GM12878 (cell line): ENCODE measurements at regions not wholly inside any gene's neighbourhood (a gene's known extent, or its start where the extent isn't known, plus 50 kb on each side); places are given as distances from the start of the nearest gene placed in this dataset.

Experiments used
- ATAC-seq: fragments of 200-7000 bp; cut with Tn5 transposase; 3 replicates; pipeline ENCODE4 v1.9.1; 2020; ENCODE audit warnings: mild to moderate bottlenecking, moderate library complexity
- BruUV-seq: library from RNA; stranded (reverse); fragments of 400-500 nt; replicated peaks from 2 replicates; lab custom pipeline; 2021; lab: Mats Ljungman, UMichigan
- CTCF ChIA-PET: fragments of 300-600 bp; sonication (Branson Sonifier 250); formaldehyde crosslinking; extraction: SDS; loops from one replicate; lab custom pipeline; 2021; ENCODE audit warnings: inconsistent platforms; lab: Yijun Ruan, JAX
- POLR2A ChIA-PET: fragments of 350-600 bp; formaldehyde crosslinking; extraction: SDS; loops from one replicate; lab custom pipeline; 2021; ENCODE audit warnings: inconsistent platforms; lab: Charles Lee
- RAD21 ChIA-PET: fragments of 300-600 bp; sonication (Branson Sonifier 250); formaldehyde crosslinking; loops from one replicate; lab custom pipeline; 2023; ENCODE audit warnings: antibody characterized with exemption; ENCODE audit not compliant: unreplicated experiment; lab: Charles Lee
- SMC1A ChIA-PET: fragments of 300-600 bp; sonication (Branson Sonifier 250); formaldehyde crosslinking; loops from one replicate; lab custom pipeline; 2023; ENCODE audit not compliant: unreplicated experiment, uncharacterized antibody; lab: Charles Lee
- DNase-seq: peaks from one replicate; pipeline ENCODE4 v3.0.0-alpha.2; 2011; ENCODE audit warnings: low read depth, low spot score
- FAIRE-seq: peaks from 3 replicates; lab custom pipeline; 2011; peaks lifted over from hg19 to GRCh38; lab: Jason Lieb, UNC
- H2AFZ ChIP-seq: 2 replicates; pipeline ENCODE4 v1.6.0; 2011; ENCODE audit warnings: low read depth, low read length, control low read depth; ENCODE audit not compliant: control insufficient read depth
- H3K27ac ChIP-seq: 2 replicates; pipeline ENCODE4 v1.5.1; 2011; ENCODE audit warnings: control low read depth; ENCODE audit not compliant: control insufficient read depth, insufficient read depth
- H3K27me3 ChIP-seq, 2 experiments: replicated peaks in 1 of 2; 2 replicates each; pipeline versions ENCODE4 v1.6.0 to v1.6.1; 2011; ENCODE audit warnings: low read length in 1 of 2; ENCODE audit not compliant: control insufficient read depth in 2 of 2, insufficient read depth in 2 of 2
- H3K36me3 ChIP-seq, 2 experiments: 2 replicates each; pipeline ENCODE4 v1.5.1; 2011; ENCODE audit warnings: low read length in 1 of 2; ENCODE audit not compliant: control insufficient read depth in 2 of 2, insufficient read depth in 2 of 2
- H3K4me1 ChIP-seq: 2 replicates; pipeline ENCODE4 v1.6.1; 2011; ENCODE audit warnings: mild to moderate bottlenecking, low read length, moderate library complexity, mixed read lengths; ENCODE audit not compliant: control insufficient read depth, insufficient read depth
- H3K4me2 ChIP-seq: 2 replicates; pipeline ENCODE4 v1.6.0; 2011; ENCODE audit warnings: control low read depth; ENCODE audit not compliant: control insufficient read depth, insufficient read depth
- H3K4me3 ChIP-seq: fragments of 200-600 bp; sonication (generic); 2 replicates; pipeline ENCODE4 v1.5.1; 2016
- H3K79me2 ChIP-seq: 2 replicates; pipeline ENCODE4 v1.6.0; 2011; ENCODE audit warnings: low read length; ENCODE audit not compliant: control insufficient read depth, insufficient read depth
- H3K9ac ChIP-seq: 2 replicates; pipeline ENCODE4 v1.8.0; 2011; ENCODE audit warnings: low read length, control low read depth, mixed read lengths; ENCODE audit not compliant: control insufficient read depth, insufficient read depth
- H3K9me3 ChIP-seq: replicated peaks from 3 replicates; pipeline ENCODE4 v1.5.1; 2011; ENCODE audit warnings: mild to moderate bottlenecking, low read length; ENCODE audit not compliant: control insufficient read depth, insufficient read depth
- H4K20me1 ChIP-seq: 2 replicates; pipeline ENCODE4 v1.6.0; 2011; ENCODE audit not compliant: control insufficient read depth, insufficient read depth
- BMI1 ChIP-seq: fragments of 450-650 bp; IDR thresholded peaks from 2 replicates; pipeline ENCODE4 v1.6.1; 2016; ENCODE audit warnings: mild to moderate bottlenecking, moderate library complexity, borderline replicate concordance
- BRCA1 ChIP-seq: IDR thresholded peaks from 2 replicates; pipeline ENCODE4 v1.6.1; 2011; ENCODE audit warnings: low read depth, low read length, improper control_type of control experiment
- ETV6 ChIP-seq, 2 experiments: fragments of 450-650 bp in 1 of 2; IDR thresholded peaks in 1 of 2; conservative IDR thresholded peaks in 1 of 2; 2 replicates each; pipeline ENCODE4 v1.6.1; 2014; ENCODE audit warnings: antibody characterized with exemption in 1 of 2, borderline replicate concordance in 1 of 2, low read depth in 1 of 2, mild to moderate bottlenecking in 1 of 2, moderate library complexity in 1 of 2
- FOXM1 ChIP-seq: IDR thresholded peaks from 2 replicates; pipeline ENCODE4 v1.6.1; 2012; ENCODE audit warnings: low read depth, mild to moderate bottlenecking, inconsistent platforms, low read length, moderate library complexity
- IKZF2 ChIP-seq, 2 experiments: fragments of 450-650 bp; IDR thresholded peaks; 2 replicates each; pipeline ENCODE4 v1.6.1; 2017; ENCODE audit warnings: mild to moderate bottlenecking in 2 of 2, moderate library complexity in 2 of 2
- JUND ChIP-seq: IDR thresholded peaks from 2 replicates; pipeline ENCODE4 v1.6.1; 2012; ENCODE audit warnings: low read depth, mild to moderate bottlenecking, low read length, improper control_type of control experiment, moderate library complexity
- MEF2A ChIP-seq: IDR thresholded peaks from 2 replicates; pipeline ENCODE4 v1.6.1; 2011; ENCODE audit warnings: low read depth, mild to moderate bottlenecking, low read length, moderate library complexity; ENCODE audit not compliant: insufficient read depth
- TBL1XR1 ChIP-seq: IDR thresholded peaks from 2 replicates; pipeline ENCODE4 v1.6.1; 2012; ENCODE audit warnings: low read depth, low read length, improper control_type of control experiment
- USF1 ChIP-seq: IDR thresholded peaks from 2 replicates; pipeline ENCODE4 v1.6.1; 2011; ENCODE audit warnings: borderline replicate concordance, low read depth, mild to moderate bottlenecking, moderate library complexity, mixed read lengths, low read length; ENCODE audit not compliant: insufficient read depth; ENCODE audit errors: extremely low read length
- ZBTB33 ChIP-seq: fragments of 450-650 bp; IDR thresholded peaks from 2 replicates; pipeline ENCODE4 v1.6.1; 2017; ENCODE audit warnings: mild to moderate bottlenecking
- ZZZ3 ChIP-seq: IDR thresholded peaks from 2 replicates; pipeline ENCODE4 v1.6.1; 2011; ENCODE audit warnings: low read depth; ENCODE audit not compliant: control insufficient read depth, insufficient read length
- WGBS: methylation state at CpG from one replicate; pipeline ENCODE4 v1.1.6; 2016; ENCODE audit warnings: low lambda C conversion rate; ENCODE audit not compliant: insufficient replicate concordance, insufficient coverage; ENCODE audit errors: missing lambda C conversion rate; 5-methylcytosine and 5-hydroxymethylcytosine counted together
- in situ Hi-C: fragments of 300-500 bp; cut with MboI; formaldehyde crosslinking; loops from 9 replicates; pipeline ENCODE4 v1.14.3; 2018; ENCODE audit warnings: mixed read lengths
- intact Hi-C: fragments of 100-400 bp; cut with micrococcal nuclease; formaldehyde crosslinking; loops from one replicate; pipeline ENCODE4 v1.14.2; 2022; ENCODE audit not compliant: unreplicated experiment
- TF ChIP-seq, protein P1 (sequence below): fragments of 450-650 bp; formaldehyde crosslinking; IDR thresholded peaks from 2 replicates; pipeline ENCODE4 v1.4.0; 2022; ENCODE audit warnings: mild to moderate bottlenecking, moderate library complexity

- Histone ChIP-seq H4K20me1 (no peaks in the 10 kb centered on the region), H3K9ac (no peak overlapping the region), H3K9me3 (no peaks in the 10 kb centered on the region; the same call in 1 of the 3 replicates), H3K27me3 (no peaks in the 10 kb centered on the region), H2AFZ (no peak overlapping the region), H3K4me3 (no peak overlapping the region), H3K4me2 (no peak overlapping the region), H3K79me2 (no peaks in the 10 kb centered on the region), H3K36me3 (no peaks in the 10 kb centered on the region), H3K4me1 (no peaks in the 10 kb centered on the region), H3K27ac (no peak overlapping the region)
- intact Hi-C loops (loop anchor here (5.0 kb wide), 1 partner anchor 49 kb away; no protein-coding TSS in a partner anchor), in situ Hi-C loops (loop anchor here (5.0 kb wide), 1 partner anchor 266 kb away; no protein-coding TSS in a partner anchor)
- no peak for TF ChIP-seq FOXM1
- no peak for TF ChIP-seq MEF2A
- TF ChIP-seq ZBTB33, result no peak
- no peak for TF ChIP-seq BRCA1
- no peak for TF ChIP-seq JUND
- TF ChIP-seq, protein P1, sequence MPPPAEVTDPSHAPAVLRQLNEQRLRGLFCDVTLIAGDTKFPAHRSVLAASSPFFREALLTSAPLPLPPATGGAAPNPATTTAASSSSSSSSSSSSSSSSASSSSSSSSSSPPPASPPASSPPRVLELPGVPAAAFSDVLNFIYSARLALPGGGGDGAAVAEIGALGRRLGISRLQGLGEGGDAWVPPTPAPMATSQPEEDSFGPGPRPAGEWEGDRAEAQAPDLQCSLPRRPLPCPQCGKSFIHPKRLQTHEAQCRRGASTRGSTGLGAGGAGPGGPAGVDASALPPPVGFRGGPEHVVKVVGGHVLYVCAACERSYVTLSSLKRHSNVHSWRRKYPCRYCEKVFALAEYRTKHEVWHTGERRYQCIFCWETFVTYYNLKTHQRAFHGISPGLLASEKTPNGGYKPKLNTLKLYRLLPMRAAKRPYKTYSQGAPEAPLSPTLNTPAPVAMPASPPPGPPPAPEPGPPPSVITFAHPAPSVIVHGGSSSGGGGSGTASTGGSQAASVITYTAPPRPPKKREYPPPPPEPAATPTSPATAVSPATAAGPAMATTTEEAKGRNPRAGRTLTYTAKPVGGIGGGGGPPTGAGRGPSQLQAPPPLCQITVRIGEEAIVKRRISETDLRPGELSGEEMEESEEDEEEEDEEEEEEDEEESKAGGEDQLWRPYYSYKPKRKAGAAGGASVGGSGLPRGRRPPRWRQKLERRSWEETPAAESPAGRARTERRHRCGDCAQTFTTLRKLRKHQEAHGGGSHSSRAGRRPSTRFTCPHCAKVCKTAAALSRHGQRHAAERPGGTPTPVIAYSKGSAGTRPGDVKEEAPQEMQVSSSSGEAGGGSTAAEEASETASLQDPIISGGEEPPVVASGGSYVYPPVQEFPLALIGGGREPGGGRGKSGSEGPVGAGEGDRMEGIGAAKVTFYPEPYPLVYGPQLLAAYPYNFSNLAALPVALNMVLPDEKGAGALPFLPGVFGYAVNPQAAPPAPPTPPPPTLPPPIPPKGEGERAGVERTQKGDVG (CRISPR knock-in tag), result no peak
- TF ChIP-seq USF1, result no peak
- no peak for TF ChIP-seq ZZZ3
- TF ChIP-seq BMI1, result no peak
- TF ChIP-seq IKZF2 (IDR thresholded peaks at IDR 0.05), result no peak
- TF ChIP-seq ETV6 (conservative IDR thresholded peaks at IDR 0.05 in 1 of 2, IDR thresholded peaks at IDR 0.05 in 1 of 2; ENCODE audit: borderline replicate concordance in 1 of 2, low read depth in 1 of 2), result no peak
- no peak for TF ChIP-seq TBL1XR1
- no peak for FAIRE-seq
- BruUV-seq, result no TSS peak
- WGBS, result 50% methylated on average over 2 of the region's 2 CpGs
- CTCF ChIA-PET, result interaction anchor here (1.5 to 4.7 kb wide), 2 partner anchors 36 to 267 kb away, joined by 3 to 29 read pairs; no protein-coding TSS in a partner anchor
- POLR2A ChIA-PET, result no interaction called here
- SMC1A ChIA-PET, result interaction anchor here (0.7 to 4.4 kb wide), 13 partner anchors 11 to 297 kb away, joined by 3 to 17 read pairs (median 4); no protein-coding TSS in a partner anchor
- no peak for ATAC-seq
- RAD21 ChIA-PET, result interaction anchor here (0.7 to 2.2 kb wide), 3 partner anchors 17 to 200 kb away, joined by 3 to 9 read pairs (median 4); no protein-coding TSS in a partner anchor
- DNase-seq, result no peak
Observed at GRCh38 chr3:152176241-152176640, 92.5 kb upstream of the MBNL1 start.
